ENCODE measurements at regions not wholly inside any gene's neighbourhood (a gene's known extent, or its start where the extent isn't known, plus 50 kb on each side); places are given as distances from the start of the nearest gene placed in this dataset.
"Not testable (repeated sequence)": the region's sequence is repeated elsewhere in the genome, so short reads cannot be mapped to it uniquely, and the experiment has no call there.

GRCh38 chr21:36591326-36591970 lies 107.5 kb upstream of the SIM2 start:
- DNase-seq (ENCODE audit: low spot score in 2 of 2) (no peak), FAIRE-seq (no peak)

DNA sequence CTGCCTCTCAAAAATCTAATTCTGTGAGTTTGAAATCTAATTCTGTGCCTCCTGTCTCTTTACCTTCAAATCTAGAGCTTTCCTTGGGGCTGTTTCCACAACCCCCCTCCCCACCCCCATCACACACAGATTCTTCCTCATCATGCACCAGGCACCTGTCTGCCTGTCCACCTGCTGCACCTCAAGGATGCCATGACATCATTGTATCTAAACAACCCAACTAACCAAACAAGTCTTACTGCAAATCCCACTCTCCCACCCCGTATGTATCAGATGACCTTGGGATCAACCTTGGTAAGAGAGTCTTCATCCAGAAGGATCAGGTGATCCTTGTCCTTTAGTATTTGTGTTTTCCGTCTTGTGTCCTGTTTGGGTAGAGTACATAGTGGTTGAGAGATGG lies 102.7 kb upstream of the SIM2 start:
- FAIRE-seq, result no peak

GRCh38 chr21:36601362-36601761 lies 97.6 kb upstream of the SIM2 start:
- DNase-seq (ENCODE audit: low spot score in 2 of 2) (no peak), FAIRE-seq (no peak)

More for the DNA sequence above, 102.7 kb upstream of the SIM2 start:
- DNase-seq (ENCODE audit: low spot score in 2 of 2), result no peak

GRCh38 chr21:36602735-36603134 lies 96.2 kb upstream of the SIM2 start:
- FAIRE-seq, result no peak
- DNase-seq (ENCODE audit: low spot score in 2 of 2), result no peak

DNA sequence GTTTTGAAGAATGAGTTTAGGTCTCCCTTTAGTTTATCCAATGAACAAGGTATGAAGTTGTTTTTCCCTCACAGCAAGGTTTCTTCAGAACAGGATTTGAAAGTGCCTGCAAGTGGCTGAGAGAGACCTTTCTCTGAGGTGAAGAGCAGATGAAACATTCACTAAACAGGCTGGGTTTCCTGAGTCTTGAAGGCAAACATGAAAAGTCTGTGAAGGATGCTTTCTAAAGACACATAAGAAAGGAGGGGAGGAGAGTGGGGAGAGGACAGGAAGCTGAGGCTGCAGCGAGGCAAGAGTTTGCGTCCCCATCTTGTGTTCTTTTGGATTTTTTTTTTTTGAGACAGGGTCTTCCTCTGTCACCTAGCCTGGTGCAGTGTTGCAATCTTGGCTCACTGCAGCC lies 95.7 kb upstream of the SIM2 start:
- DNase-seq (ENCODE audit: low spot score in 2 of 2) (no peak), FAIRE-seq (no peak)

GRCh38 chr21:36605426-36605825 lies 93.5 kb upstream of the SIM2 start:
- FAIRE-seq (no peak), DNase-seq (ENCODE audit: low spot score in 2 of 2) (no peak)

DNA sequence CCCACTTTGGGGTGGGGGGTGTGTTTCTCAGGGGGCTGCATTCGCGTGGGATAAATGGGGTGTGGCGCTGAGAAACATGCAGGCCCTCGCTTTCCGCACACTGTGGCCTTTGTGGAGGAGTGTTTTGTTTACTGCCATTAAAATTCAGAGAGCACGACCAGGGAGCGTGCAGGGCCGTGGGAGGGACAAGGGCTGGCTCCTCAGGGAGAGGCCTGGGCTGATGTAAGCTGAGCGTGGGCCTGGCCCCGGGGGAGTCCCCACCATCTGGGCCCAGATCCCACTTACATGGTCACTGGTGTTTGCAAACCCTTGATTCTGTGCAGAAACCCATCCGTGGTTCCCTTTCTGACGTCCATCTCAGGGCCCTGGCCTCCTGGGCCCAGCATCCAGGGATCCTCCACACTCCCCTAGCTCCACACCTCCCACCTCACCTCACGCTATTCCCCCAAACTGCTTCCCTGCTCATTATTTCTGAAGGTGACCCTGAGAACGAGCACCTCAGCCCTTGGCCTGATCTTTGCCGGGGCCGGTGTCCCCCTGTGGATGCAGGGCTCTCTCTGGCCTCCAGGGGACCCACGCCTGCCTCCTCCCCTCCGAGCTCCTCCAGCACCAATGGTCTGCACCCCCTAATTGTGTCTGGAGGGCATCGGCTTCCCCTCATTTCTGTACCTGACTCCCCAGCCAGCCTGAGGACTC lies 92.5 kb upstream of the SIM2 start:
- FAIRE-seq (no peak), DNase-seq (ENCODE audit: low spot score in 2 of 2) (peak in 1 of 2 donors; percentile 19)

- no peak for DNase-seq (ENCODE audit: low spot score in 2 of 2)
- no peak for FAIRE-seq
Observed at GRCh38 chr21:36606983-36607325, 92.0 kb upstream of the SIM2 start.

GRCh38 chr21:36608041-36608896 lies 90.6 kb upstream of the SIM2 start:
- no peak for DNase-seq (ENCODE audit: low spot score in 2 of 2)
- FAIRE-seq, result no peak

DNA sequence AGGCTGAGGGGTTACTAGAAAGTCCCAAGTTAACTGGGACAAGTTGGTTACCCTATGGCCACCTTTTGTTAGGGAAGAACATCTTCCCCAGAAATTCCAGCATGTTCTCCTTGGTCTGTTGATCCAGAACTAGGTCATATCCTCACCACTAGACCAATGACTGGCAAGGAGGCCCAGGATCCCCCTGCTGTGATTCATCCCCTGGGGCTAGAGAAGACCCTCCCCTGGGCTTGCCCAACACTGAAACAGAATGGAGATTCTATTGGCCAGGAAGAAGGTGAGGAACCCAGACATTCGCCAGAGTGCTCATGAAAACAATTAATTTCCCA lies 90.1 kb upstream of the SIM2 start:
- FAIRE-seq (no peak), DNase-seq (ENCODE audit: low spot score in 2 of 2) (no peak)

- DNase-seq (ENCODE audit: low spot score in 2 of 2) (no peak), FAIRE-seq (no peak)
Observed at GRCh38 chr21:36609654-36610053, 89.3 kb upstream of the SIM2 start.

- FAIRE-seq (no peak), DNase-seq (ENCODE audit: low spot score in 2 of 2) (no peak)
Observed at GRCh38 chr21:36610201-36610600, 88.7 kb upstream of the SIM2 start.

GRCh38 chr21:36610935-36611334 lies 88.0 kb upstream of the SIM2 start:
- DNase-seq (ENCODE audit: low spot score in 2 of 2) (no peak), FAIRE-seq (no peak)

DNA sequence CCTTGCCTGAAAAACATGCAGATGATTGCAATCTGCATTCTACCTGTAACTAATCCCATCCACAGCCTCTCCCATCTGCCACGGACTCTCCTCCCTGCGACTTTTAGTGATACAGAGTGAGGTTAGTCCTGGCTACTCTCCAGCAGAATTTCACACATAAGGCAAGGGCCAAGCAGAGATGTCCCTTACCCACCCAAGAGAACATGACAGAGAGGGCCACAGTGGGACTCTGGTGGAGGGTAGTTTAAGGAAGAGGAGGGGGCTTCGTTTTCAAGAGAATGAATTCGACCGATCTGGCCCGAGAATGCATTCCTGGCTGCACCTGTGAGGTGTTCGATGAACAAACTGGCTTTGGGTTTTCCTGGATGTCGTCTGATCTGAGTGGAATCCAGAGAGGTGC lies 87.5 kb upstream of the SIM2 start:
- FAIRE-seq (no peak), DNase-seq (ENCODE audit: low spot score in 2 of 2) (no peak)

DNA sequence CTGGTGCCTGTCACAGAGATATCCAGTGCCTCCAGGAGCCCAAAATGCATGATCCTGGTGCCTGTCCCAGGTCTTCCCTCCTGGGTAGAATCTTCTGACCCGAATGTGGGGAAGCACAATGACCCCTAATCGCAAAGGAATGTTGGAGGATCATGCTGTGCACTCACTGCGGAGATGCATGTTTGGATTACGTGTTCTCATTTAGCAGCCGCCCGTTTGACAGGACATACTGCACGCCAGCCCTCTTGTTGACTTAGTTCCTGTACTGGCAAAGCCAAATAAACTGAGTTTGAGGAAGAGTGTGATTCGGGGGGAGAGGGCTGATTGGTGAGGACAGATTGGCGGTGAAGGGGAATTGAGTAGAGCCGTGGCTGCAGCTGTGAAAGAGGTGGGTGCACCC lies 85.9 kb upstream of the SIM2 start:
- no peak for DNase-seq (ENCODE audit: low spot score in 2 of 2)
- FAIRE-seq, result no peak

GRCh38 chr21:36613554-36613953 lies 85.4 kb upstream of the SIM2 start:
- FAIRE-seq, result no peak
- DNase-seq (ENCODE audit: low spot score in 2 of 2), result no peak

DNA sequence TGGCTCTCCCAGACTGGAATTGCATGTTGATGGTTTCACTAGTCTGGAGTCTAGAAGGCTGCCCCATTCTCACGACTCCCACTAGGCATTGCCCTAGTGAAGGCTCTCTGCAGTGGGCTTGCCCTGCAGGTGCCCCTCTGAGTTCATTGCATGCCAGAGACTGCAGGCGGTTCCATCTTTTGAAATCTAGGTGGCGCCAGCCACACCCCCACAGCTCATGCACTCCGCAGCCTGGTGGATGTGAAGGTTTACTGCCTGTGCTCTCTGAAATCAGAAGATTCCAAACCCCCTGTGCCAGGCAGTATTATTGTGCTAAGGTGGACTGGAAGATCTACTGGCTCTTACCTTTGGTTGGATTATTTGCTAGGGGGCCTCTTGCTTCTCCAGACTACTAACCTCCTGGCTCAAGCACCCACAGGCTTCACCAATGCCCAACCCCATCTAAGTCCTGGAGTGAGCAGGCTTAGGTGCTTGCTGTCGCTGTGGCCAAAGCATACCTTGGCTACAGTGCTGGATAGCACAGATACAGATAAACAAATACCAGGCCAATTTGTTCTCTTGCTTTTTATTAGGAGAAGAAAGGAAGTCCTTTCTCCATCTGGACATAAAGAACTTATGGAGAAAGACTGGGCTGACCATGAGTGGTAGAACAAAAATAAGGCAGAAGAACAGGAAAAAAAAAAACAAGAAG lies 83.5 kb upstream of the SIM2 start:
- FAIRE-seq (no peak), DNase-seq (ENCODE audit: low spot score in 2 of 2) (no peak)

DNA sequence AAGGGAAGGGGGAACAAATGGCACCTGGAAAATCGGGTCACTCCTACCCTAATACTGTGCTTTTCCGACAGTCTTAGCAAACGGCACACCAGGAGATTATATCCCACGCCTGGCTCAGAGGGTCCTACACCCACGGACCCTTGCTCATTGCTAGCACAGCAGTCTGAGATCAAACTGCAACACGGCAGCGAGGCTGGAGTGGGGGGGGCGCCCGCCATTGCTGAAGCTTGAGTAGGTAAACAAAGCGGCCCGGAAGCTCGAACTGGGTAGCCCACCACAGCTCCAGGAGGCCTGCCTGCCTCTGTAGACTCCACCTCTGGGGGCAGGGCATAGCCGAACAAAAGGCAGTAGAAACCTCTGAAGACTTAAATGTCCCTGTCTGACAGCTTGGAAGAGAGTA lies 82.1 kb upstream of the SIM2 start:
- not testable (repeated sequence) for FAIRE-seq; DNase-seq (ENCODE audit: low spot score in 2 of 2)

- not testable (repeated sequence) for DNase-seq (ENCODE audit: low spot score in 2 of 2); FAIRE-seq
Observed at GRCh38 chr21:36621794-36622193, 77.1 kb upstream of the SIM2 start.

GRCh38 chr21:36624105-36624504 lies 74.8 kb upstream of the SIM2 start:
- no peak for FAIRE-seq
- no peak for DNase-seq (ENCODE audit: low spot score in 2 of 2)

- FAIRE-seq (no peak), DNase-seq (ENCODE audit: low spot score in 2 of 2) (no peak)
Observed at GRCh38 chr21:36626791-36627190, 72.1 kb upstream of the SIM2 start.
